ENCODE measurements at regions not wholly inside any gene's neighbourhood (a gene's known extent, or its start where the extent isn't known, plus 50 kb on each side); places are given as distances from the start of the nearest gene placed in this dataset.

DNA sequence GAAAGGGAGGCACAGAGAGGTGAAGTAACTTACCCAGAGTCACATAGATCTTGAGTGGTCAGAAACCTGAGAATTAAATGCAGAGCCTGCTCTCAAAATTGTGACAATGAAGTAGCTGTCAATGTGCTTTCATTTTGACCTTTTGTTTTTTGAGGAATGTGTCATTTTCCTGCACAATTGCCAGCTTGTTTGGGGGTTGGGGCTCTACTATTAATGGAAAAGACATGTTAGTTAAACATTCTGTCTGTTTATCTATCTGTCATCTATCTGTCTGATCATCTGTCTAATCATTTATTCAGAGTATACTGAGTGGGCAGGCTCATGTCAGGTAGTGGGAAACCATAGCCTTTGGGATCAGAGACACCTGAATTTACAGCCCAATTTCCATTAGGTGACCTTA is 428.4 kb downstream of the TSN start:
- DNase-seq, result no peak

DNA sequence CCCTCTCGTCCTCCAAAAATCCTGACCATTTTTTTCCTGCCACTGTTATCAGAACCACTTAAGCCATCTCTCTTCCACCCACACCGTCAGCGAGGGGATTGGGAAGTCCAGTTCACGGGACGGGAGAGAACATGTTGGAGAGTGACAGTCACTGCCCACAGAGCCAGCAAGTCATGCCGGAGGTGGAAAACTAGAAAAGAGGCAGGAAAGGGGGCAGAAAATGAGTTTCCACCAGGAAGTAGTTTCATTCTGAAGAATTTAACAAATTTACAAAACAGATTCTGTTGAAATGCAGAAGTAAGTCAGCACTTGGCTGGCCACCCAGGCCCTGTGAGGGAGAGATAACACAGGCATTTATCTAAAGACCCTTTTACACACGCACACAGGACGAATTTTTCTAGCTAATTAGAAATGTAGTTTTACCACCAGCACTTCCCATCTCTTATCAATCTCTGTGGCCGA is 431.3 kb downstream of the TSN start:
- DNase-seq, result no peak

DNA sequence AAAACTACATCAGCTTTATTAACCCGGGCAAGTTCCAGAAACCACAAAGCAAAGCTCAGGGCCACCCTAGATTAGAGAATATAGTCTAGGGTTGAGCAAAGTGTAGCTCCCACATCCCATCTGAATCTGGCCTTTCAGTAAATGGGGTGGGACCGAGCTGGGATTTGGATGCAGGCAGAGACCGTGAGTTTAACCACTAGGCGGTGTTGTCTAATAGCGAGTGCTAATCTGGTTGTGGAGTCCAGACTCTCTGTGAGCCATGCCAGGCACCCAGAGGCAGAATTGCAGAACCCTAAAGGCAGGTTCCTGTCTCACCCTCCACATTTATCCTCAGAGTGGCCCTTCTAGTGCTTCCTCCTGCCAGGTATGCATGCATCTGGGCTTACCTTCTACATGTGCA is 435.9 kb downstream of the TSN start:
- no peak for DNase-seq

DNA sequence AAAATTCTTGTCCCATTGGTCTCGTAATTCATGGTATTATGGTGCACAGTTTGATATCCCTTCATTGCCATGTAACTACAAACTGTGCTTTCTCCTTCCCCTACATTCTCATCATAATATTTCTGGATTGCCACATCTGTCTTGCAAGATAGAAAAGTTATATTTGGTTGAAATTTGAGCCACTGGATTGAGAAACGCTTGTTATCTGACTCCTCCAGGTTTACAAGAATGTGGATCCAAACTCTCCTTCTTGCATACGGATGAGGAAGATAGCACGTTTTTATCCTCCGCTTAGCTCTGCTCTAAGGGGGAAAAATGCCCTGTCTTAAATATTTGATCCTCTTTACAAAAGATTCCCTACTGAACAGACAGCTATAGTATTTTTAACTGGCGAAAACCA is 438.2 kb downstream of the TSN start:
- DNase-seq, result no peak

DNA sequence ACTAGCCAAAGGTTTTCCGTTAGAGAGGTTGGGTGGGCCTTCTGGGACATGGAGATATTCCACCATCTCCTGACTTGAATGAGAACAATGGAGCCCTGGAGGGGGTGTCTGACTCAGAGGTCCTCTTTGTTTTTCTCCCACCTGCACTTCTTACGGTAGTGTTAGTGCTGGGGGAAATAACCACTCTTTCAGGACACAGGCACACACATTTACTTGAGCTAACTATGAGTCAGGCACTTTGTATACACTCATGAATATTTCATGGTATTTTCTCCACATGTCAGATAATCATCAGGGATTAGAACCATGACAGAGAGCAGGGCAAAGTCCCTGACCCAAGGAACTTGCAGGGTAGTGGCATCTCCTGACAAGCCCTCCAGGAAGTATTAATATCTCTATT is 439.1 kb downstream of the TSN start:
- DNase-seq, result no peak

DNA sequence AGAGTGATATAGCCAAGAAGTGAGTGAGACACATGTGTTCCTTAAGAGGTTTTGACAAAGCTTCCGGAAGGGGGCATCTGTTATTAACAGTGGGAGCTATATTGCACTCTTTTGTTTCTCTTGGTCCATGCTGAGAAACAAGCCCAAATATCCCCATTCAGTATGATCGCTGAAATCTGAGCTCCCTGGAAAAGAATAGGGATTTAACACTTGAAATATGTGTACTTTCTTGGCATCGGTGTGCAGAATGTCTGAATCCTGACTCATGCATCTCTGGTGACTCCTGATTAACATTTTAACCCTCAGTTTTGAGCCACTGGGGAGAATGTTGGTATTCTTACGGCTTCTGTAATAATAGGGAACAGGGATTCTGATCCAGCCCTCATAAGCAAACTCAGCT is 448.1 kb downstream of the TSN start:
- no peak for DNase-seq

DNA sequence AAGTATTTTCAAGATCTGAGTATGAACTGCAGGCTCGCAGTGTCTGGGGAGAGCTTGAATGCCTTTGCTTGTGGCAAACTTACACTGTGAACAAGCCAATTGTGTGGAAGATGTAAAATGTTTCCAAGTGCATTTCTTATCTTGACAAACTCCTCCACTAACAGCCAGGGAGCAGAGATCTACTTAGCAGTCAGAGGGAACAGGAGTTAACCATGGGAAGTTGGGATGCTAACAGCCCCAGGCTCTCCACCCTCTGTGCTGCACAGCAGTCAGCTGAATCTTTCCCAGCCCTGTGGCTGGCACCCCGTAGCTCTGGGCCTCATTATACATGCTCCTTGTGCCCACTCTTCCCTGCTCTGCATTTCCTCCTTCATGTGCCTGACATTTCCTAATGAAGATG is 450.2 kb downstream of the TSN start:
- DNase-seq, result no peak

DNA sequence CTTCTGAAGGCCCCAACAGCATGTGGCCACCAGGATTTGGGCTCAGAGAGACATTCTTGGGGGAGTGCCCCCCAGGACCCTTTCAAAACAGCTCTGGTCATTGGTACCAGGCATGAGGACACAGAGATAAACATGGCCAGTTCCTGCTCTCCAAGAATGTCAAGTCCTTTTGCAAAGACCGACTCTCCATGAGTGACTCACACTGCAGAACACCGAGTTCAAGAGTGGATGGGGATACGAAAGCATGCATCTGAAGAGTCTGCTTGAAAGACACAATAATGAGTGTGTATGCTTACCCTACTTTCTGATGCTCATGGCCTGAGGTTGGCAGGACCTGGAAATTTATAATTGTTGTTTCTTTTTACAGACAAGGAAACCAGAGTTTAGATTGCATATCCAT is 450.6 kb downstream of the TSN start:
- no peak for DNase-seq

DNA sequence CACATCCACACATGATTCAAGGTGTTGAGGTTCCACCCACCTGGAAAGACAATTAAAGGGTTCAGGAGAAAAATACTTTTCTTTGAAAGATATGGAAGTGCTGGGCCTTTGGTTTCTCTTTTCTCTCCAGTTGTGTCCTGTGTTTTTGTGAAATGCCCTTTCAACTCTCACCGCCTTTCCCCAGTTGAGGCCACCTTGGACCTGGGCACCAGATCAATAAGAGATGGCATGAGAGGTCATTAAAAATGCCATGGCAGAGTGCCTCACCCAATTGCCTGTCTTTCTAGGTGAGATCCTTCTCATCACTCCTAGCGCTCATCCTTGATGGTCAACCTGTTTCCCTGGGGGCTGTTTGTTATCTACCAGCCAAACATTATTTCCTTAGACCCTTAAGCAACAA is 453.9 kb downstream of the TSN start:
- no peak for DNase-seq

DNA sequence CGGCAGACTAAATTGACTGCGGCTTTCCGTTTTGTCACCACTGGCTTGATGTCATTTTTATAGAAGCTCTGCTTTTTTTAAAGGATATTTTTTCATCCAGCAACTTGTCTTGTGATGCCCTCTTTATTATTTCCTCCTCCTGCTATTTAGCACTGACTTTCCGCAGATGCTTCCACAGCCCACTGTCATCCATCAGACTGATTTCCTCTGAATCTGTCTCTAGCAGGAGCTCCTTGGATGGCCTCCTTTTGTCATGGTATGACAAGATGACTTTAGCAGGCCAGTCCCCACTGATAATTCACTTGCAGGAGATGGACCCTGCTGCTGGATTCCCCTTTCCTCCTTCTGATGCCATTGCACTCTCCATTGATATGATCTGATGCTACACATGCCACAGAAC is 454.6 kb downstream of the TSN start:
- DNase-seq, result no peak

DNA sequence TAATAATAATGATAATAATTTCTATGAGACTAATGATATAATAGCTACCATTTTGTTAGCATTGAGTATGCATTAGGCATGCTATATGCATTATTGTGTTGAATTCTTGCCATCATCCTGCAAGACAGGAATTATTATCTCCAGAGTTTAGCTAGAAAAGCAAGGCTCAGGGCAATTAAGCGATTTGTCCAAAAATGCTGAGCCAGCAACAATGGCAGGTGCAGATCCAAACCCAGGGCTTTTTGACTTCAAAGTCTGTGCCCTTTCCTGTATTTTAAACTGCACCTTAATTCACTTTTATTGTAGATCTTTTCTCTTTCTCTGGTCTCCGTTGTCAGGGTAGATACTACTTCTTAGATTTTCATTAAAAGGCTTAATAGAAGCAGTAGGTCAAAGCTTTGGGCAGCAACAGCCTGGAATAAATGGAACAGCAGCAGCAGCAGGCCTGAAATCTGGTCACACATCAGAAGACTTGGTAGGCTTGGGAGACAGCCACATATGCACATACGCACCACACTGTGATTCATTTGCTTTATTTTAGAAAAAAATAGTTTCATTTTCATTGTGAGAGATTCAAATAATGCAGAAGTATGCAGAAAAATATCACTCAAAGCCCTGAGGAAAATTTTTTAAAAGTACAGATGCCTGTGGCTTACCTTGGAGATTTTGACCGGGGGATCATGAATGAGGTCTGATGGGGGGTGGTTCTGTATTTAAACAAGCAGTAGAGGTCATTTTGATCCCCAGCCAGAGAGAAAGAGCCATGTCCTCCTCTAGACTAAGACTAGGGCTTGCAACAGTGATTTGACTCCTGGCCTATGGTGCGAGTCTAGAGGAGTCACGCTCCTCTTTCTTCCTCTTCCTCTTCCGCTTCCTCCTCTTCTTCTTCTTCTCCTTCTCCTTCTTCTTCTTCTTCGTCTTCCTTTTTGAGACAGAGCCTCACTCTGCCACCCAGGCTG is 455.7 kb downstream of the TSN start:
- no peak for DNase-seq

DNA sequence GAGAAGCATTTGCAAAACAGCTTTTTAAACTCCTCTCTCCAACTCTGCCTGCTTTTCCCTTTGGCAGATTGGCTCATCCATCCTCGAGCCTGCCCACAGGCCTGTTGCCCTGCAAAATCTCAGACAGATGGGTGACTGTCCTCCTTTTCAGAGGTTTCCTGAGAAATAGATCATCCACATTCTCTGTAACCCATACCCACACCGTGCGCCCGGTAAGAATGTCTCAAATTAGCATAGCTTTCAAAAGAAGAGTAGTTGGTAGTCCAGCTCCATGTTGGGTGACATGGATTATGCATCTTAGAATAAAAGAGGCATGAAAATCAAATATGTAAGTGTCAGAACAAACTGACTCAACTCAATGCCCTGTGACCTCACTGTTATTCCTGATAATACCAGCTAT is 457.9 kb downstream of the TSN start:
- no peak for DNase-seq

DNA sequence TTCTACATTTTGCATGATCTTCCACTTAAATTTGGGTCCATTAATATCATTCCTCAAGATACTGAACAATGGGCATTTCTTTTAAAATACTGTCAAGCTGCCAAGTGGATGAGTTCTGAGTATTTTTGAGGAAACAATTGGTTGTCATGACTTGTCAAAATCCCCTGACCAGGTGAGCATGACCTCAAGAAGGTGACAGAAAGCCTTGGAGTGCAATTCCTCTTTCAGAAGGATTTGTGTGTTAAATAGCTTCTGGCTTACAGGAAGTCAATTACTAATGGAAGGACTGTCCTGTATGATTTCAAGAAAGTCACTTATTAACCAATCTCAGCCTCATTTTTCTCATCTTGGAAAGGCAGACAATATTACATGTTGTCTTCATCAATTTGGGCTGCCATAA is 460.6 kb downstream of the TSN start:
- no peak for DNase-seq

DNA sequence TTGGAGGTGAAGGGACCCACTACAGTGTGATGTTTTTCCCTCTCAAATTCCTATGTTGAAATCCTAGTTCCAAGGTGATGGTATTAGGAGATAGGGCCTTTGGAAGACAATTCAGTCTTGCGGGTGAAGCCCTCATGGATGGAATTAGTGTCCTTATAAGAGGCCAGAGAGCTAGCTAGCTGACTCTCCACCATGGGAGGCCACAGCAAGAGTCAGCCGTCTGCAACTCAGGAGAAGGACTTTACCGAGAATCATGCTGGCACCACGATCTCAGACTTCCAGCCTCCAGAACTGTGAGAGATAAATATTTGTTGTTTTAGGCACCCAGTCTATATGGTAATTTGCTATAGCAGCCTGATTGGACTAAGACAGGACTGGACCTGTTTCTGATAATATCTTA is 461.4 kb downstream of the TSN start:
- no peak for DNase-seq

DNA sequence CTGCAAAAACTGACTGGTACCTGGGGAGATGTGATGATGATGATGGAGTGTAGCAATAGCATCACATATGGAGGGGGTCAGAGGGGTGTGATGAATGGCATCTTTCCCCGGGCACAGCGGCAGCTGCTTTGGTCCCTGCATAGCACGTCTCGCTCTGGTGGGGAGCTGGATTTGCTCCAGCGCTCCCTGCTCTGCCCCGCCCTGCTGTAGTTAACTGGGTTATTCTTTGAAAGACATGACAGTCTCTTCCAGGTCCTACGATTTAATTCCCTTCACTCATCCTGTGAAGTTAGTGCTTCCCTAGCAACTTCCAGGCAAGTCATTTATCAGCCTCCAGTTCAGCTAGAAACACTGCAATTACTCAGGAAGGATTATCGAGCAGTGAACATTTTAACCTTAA is 463.1 kb downstream of the TSN start:
- DNase-seq, result no peak

DNA sequence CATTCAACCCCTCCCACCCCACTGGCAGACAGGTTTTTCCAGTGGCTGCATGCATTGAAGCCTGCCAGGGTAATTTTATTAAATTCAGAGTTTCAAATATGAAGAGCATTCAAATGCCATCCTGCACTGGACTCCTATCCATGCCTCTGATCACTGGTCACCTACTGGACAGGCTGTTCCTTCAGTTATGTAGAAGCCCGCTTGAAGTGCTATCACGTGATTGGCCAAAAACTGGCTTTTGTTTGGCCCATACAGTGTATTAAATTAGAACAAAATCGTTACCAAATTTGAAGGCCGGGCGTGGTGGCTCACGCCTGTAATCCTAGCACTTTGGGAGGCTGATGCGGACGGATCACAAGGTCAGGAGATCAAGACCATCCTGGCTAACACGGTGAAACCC is 464.1 kb downstream of the TSN start:
- DNase-seq, result no peak

DNA sequence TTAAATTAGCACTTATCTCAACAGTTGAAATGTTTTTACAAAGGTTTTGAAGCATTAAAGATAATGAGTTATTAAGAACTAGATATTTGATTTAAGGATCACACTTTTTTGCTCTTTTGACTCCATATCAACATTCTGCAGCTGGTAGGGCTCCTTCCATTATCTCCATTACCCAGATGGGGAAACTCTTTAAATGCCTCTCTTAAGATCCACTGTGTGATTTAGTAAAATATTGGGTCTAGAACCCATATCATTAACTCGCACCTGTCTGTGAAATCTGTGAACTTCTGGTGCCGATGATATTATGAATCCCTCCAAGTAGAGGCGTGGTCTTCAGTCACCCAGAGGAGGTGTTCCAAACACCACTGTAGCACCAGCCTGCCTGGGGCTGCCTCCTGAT is 466.2 kb downstream of the TSN start:
- no peak for DNase-seq

DNA sequence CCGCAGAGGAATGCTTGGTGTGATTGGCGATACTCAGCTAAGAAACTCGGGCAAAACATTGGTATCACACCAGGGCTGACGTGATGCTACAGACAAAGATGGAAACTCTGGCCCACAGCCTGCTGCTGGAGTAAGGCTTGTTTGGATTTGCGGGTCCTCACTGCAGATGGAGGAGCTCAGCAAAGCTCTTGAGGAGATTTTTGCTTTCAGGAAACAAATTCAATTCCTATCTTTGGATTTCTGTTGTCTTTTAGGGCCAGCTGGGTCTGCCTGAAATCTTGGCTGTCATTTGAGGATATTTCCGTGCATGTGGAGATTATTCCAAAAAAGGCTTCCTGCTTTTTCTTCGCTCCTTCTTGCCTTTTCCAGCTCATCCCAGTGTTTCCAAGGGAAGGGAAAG is 475.8 kb downstream of the TSN start:
- no peak for DNase-seq

DNA sequence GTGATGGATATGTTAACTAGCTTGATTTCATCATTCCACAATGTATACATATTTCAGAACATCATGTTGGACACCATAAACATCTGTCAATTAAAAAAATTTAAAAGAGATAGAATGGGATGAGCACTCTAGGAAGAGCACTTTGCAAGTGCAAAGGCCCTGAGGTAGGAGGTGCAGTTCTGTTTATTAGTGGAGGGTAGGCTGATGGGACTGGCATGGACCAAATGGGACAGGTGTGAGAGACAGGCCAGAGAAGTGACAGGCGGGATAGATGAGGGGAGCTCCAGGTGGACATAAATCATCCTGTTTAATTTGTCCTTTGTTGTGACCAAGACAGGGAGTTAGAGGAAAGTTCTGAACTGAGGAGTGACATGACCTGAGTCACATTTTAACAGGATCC is 477.9 kb downstream of the TSN start:
- DNase-seq, result no peak

DNA sequence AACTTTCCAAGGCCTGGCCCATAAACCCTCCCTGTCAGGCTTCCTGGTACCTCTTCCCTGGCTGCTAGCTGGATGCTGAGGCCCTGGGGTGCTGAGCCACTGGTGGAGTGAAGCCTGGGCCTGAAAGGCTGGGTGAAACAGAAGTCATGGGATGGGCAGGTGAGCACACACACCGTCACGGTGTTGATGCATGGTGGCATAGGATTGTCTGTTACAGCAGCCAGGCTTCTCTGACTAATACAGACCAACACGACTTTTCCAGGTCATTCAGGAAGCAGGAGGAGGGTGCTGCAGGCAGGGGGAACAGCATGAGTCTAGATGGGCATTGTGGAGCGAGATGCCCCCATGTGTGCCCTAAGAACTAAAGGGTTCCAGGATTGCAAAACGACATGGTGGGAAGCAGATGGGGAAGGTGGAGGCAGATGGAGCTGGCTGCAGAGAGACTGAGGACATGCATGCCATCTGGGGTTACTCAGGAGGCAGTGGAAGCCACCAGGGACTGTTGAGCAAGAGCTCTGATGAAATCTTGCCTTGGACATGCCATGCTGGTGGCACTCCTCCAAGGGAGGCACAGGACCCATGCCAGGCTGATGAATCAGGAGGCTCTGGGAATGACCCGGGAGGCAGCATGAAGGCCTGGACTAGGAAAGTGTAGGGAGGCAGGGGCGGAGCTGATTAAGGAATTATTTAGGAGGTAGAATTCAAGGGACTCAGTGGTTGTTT is 480.9 kb downstream of the TSN start:
- no peak for DNase-seq

DNA sequence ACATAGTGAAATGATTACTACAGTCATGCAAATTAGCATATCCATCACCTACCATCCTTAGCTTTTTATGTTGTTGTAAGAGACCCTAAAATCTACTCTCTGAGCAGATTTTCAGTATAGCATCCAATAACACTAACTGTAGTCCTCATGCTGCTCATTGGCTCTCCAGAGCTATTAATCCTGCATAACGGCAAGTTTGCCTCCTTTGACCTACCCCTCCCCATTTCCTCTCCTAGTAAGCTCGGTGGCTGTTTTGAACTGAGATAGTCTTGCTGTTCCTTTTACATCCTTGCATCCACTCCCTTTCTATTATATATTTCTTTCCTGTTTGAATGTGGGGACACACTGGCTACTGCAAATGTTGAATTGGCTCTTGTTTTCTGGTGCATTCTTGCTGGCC is 481.5 kb downstream of the TSN start:
- no peak for DNase-seq

DNA sequence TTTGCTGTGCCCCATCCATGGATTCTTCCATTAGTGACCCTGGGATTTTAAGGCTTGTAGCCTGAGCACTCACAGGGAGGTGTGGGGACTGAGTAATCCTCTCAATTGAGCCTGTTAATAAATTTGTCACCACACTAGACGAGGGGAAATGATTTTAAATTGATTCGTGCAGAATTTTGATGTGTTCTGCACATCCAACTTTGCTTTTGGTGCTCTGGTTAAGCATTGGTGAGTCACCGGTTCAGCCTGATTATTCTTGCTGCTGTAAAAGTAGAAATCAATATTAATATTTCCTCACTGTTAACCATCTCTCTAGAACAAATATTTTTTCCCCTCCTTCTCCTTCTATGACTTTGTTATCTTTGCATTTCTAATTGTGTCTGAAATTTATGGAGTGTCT is 482.0 kb downstream of the TSN start:
- DNase-seq, result no peak

DNA sequence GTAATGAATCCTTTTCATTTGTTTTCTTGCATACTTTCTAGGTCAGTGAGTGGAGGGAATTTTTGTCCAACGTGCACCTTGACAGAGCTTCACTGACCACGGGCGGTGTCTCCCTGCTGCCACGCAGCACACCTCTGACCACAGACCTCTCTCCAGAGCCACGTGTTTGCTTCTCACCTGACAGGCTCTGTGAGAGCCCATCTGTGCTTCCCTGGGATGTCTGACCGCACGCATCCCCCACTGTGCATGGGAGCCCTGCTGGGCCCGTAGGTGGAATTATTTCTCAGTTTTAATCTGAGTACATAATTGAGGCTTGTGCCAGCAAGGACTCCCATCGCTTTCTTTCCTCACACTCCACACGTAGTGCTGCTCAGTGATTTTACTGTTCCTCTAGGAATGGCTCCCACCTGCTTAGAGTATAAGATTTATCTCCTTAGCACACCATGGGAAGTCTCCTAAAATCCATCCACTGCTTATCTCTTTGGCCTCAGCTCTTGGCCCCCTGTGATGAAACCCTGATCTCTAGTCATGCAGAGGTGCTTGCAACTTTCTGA is 482.6 kb downstream of the TSN start:
- no peak for DNase-seq

DNA sequence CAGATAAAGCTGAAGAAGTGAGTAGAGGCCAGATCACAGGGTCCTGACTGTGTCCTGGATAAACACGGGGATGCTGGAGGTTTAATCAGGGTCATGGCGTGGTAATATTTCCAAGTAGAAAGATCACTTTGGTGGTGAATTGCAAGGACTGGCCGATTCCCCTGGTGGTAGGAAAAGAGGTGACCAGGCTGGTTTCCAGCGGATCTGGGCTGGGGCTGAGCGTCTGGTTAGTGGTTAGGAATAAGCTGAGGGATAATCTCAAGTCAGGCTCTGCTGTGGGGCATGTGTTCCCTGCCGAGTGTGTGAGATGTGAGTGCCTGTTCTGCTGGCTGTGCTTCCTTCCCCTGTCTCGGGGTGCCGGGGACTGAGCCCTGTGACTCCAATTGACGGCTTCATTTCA is 484.0 kb downstream of the TSN start:
- DNase-seq, result no peak

All from CD4-positive, alpha-beta T cell treated with Interleukin-10 for 1 hour (primary cell).